Endothelial cell of umbilical vein (primary cell): ENCODE measurements at regions not wholly inside any gene's neighbourhood (a gene's known extent, or its start where the extent isn't known, plus 50 kb on each side); places are given as distances from the start of the nearest gene placed in this dataset.

ENCODE experiments used
- BruUV-seq: library from RNA; stranded (reverse); fragments of 400-500 nt; replicated peaks from 2 replicates; lab custom pipeline; 2021; lab: Mats Ljungman, UMichigan
- CTCF ChIA-PET: fragments of 300-600, 350-600 bp; sonication (Branson Sonifier 250); formaldehyde crosslinking; loops from one replicate; lab custom pipeline; 2021; ENCODE audit warnings: antibody characterized with exemption, inconsistent platforms; lab: Charles Lee
- POLR2A ChIA-PET: fragments of 300-600, 350-600 bp; sonication (Branson Sonifier 250); formaldehyde crosslinking; loops from one replicate; lab custom pipeline; 2021; ENCODE audit warnings: antibody characterized with exemption, inconsistent platforms; lab: Charles Lee
- DNase-seq: peaks from one replicate; pipeline ENCODE4 v3.0.0-alpha.2; 2011; ENCODE audit warnings: low read depth, low spot score
- FAIRE-seq: peaks from 2 replicates; lab custom pipeline; 2011; peaks lifted over from hg19 to GRCh38; lab: Jason Lieb, UNC
- H2AFZ ChIP-seq: 2 replicates; pipeline ENCODE4 v1.6.0; 2012; ENCODE audit warnings: low read depth, low read length, control low read depth, inconsistent platforms
- H3K27ac ChIP-seq: 2 replicates; pipeline ENCODE4 v1.5.1; 2011; ENCODE audit warnings: low read depth, mild to moderate bottlenecking, control low read depth, low read length, moderate library complexity; ENCODE audit not compliant: insufficient read depth
- H3K27me3 ChIP-seq, 2 experiments: 2 replicates each; pipeline versions ENCODE4 v1.6.0 to v1.6.1; 2011; ENCODE audit warnings: low read length in 2 of 2, mixed read lengths in 1 of 2; ENCODE audit not compliant: control insufficient read depth in 2 of 2, insufficient read depth in 2 of 2
- H3K36me3 ChIP-seq, 2 experiments: 2 replicates in 1 of 2; 3 replicates in 1 of 2; pipeline ENCODE4 v1.5.1; 2011; ENCODE audit warnings: low read length in 2 of 2, mild to moderate bottlenecking in 1 of 2, moderate library complexity in 1 of 2; ENCODE audit not compliant: control insufficient read depth in 2 of 2, insufficient read depth in 2 of 2; ENCODE audit errors: extremely low read depth in 1 of 2
- H3K4me1 ChIP-seq: 3 replicates; pipeline ENCODE4 v1.5.1; 2011; ENCODE audit warnings: mild to moderate bottlenecking, low read length; ENCODE audit not compliant: control insufficient read depth, insufficient read depth; ENCODE audit errors: extremely low read depth
- H3K4me2 ChIP-seq: 2 replicates; pipeline ENCODE4 v1.6.1; 2011; ENCODE audit warnings: low read length, control low read depth, mixed read lengths; ENCODE audit not compliant: insufficient read depth
- H3K4me3 ChIP-seq, 3 experiments: fragments of 200-600 bp in 1 of 3; sonication (generic), shearing (Covaris generic) in 1 of 3; replicated peaks in 1 of 3; 2 replicates each; pipeline ENCODE4 v1.5.1; 2011 to 2016; ENCODE audit warnings: control low read depth in 3 of 3, low read length in 3 of 3, mild to moderate bottlenecking in 2 of 3, inconsistent platforms in 1 of 3, low read depth in 1 of 3, moderate library complexity in 1 of 3; ENCODE audit not compliant: insufficient read depth in 1 of 3
- H3K79me2 ChIP-seq: 2 replicates; pipeline ENCODE4 v1.6.0; 2012; ENCODE audit warnings: low read length, inconsistent platforms; ENCODE audit not compliant: control insufficient read depth, insufficient read depth
- H3K9ac ChIP-seq: replicated peaks from 2 replicates; pipeline ENCODE3; 2011; ENCODE audit warnings: low read length, control low read depth; ENCODE audit not compliant: insufficient read depth; ENCODE audit errors: extremely low read depth
- H3K9me1 ChIP-seq: replicated peaks from 3 replicates; pipeline ENCODE4 v1.6.0; 2011; ENCODE audit warnings: mild to moderate bottlenecking, low read length; ENCODE audit not compliant: control insufficient read depth, insufficient read depth; ENCODE audit errors: extremely low read depth
- H3K9me3 ChIP-seq: replicated peaks from 2 replicates; pipeline ENCODE4 v1.5.1; 2012; ENCODE audit warnings: low read length, inconsistent platforms; ENCODE audit not compliant: control insufficient read depth, insufficient read depth
- H4K20me1 ChIP-seq: replicated peaks from 2 replicates; pipeline ENCODE3; 2011; ENCODE audit warnings: mild to moderate bottlenecking, low read length; ENCODE audit not compliant: control insufficient read depth, insufficient read depth; ENCODE audit errors: extremely low read depth
- CTCF ChIP-seq, 2 donors: IDR thresholded peaks; 1 replicate in 1 of 2; 2 replicates in 1 of 2; pipeline ENCODE4 v1.5.1; 2011; ENCODE audit warnings: low read length in 2 of 2, mild to moderate bottlenecking in 2 of 2, moderate library complexity in 2 of 2, control low read depth in 1 of 2, inconsistent platforms in 1 of 2, low read depth in 1 of 2; ENCODE audit not compliant: insufficient read depth in 1 of 2; ENCODE audit errors: extremely low read depth in 1 of 2
- EZH2 ChIP-seq: IDR thresholded peaks from 2 replicates; pipeline ENCODE4 v1.6.1; 2012; ENCODE audit warnings: borderline replicate concordance, low read depth, mild to moderate bottlenecking, moderate library complexity, low read length, inconsistent platforms; ENCODE audit not compliant: severe bottlenecking
- FOS ChIP-seq: IDR thresholded peaks from 2 replicates; pipeline ENCODE4 v1.6.1; 2011; ENCODE audit warnings: mild to moderate bottlenecking, low read length, moderate library complexity, borderline replicate concordance; ENCODE audit not compliant: insufficient read depth
- GATA2 ChIP-seq: IDR thresholded peaks from 2 replicates; pipeline ENCODE4 v1.7.0; 2011; ENCODE audit warnings: low read depth, mild to moderate bottlenecking, moderate library complexity, mixed read lengths, low read length; ENCODE audit not compliant: insufficient read length, insufficient read depth
- JUN ChIP-seq: IDR thresholded peaks from 2 replicates; pipeline ENCODE4 v1.6.1; 2011; ENCODE audit warnings: borderline replicate concordance, low read depth; ENCODE audit not compliant: insufficient read length, insufficient read depth
- MAX ChIP-seq: IDR thresholded peaks from 2 replicates; pipeline ENCODE4 v1.6.1; 2011; ENCODE audit not compliant: insufficient read depth, insufficient read length
- MYC ChIP-seq: IDR thresholded peaks from one replicate; pipeline ENCODE4 v1.6.1; 2011; ENCODE audit warnings: mild to moderate bottlenecking, low read depth, low read length
- POLR2A ChIP-seq: IDR thresholded peaks from 2 replicates; pipeline ENCODE4 v1.6.1; 2012; ENCODE audit warnings: low read depth, mild to moderate bottlenecking, control low read depth, low read length
- POLR2AphosphoS5 ChIP-seq: IDR thresholded peaks from 2 replicates; pipeline ENCODE4 v1.6.1; 2012; ENCODE audit warnings: low read depth, mild to moderate bottlenecking, control low read depth, low read length, moderate library complexity; ENCODE audit not compliant: insufficient read depth
- dilution Hi-C: fragments of 300-500 bp; cut with MboI; formaldehyde crosslinking; loops from one replicate; pipeline ENCODE4 v1.15.0; 2019; ENCODE audit warnings: low sequenced_read_pairs; ENCODE audit not compliant: extremely low pct_ligation_motif_present
- intact Hi-C: fragments of 100-400 bp; cut with micrococcal nuclease; formaldehyde crosslinking; loops from one replicate; pipeline ENCODE4 v1.10.0; 2022

- H3K27ac ChIP-seq, result no peak overlapping the region
- no peaks in the 10 kb centered on the region for H3K36me3 ChIP-seq
- H2AFZ ChIP-seq, result no peak overlapping the region
- no peak overlapping the region for H3K4me2 ChIP-seq
- dilution Hi-C loops, result no loop called here
- H3K27me3 ChIP-seq, result no peaks in the 10 kb centered on the region
- FAIRE-seq (no peak), DNase-seq (no peak)
- no peaks in the 10 kb centered on the region for H3K79me2 ChIP-seq
- no TSS peak for BruUV-seq
- no peak overlapping the region for H3K4me3 ChIP-seq
- no peaks in the 10 kb centered on the region for H3K9me1 ChIP-seq
- POLR2A ChIA-PET, result no interaction called here
- intact Hi-C loops, result no loop called here
- H3K9ac ChIP-seq, result no peak overlapping the region
- no peak for TF ChIP-seq POLR2AphosphoS5
- no peak for TF ChIP-seq EZH2
- TF ChIP-seq CTCF (IDR thresholded peaks at IDR 0.05; ENCODE audit: extremely low read depth in 1 of 2, insufficient read depth in 1 of 2, low read depth in 1 of 2, low read length in 2 of 2), result no peak
- TF ChIP-seq POLR2A, result no peak
- TF ChIP-seq JUN, result no peak
- no peaks in the 10 kb centered on the region for H4K20me1 ChIP-seq
- H3K9me3 ChIP-seq, result peaks cover 8% of the 10 kb centered on the region
- H3K4me1 ChIP-seq, result no peaks in the 10 kb centered on the region
- CTCF ChIA-PET, result no interaction called here
These were observed 589.6 kb downstream of the NPHP4 start for GRCh38 chr1:5402618-5403017.

GRCh38 chr1:5399771-5400170, 592.5 kb downstream of the NPHP4 start:
- dilution Hi-C loops (no loop called here), intact Hi-C loops (no loop called here)
- no peaks in the 10 kb centered on the region for H4K20me1 ChIP-seq
- no peaks in the 10 kb centered on the region for H3K36me3 ChIP-seq
- H2AFZ ChIP-seq, result no peak overlapping the region
- no peak overlapping the region for H3K27ac ChIP-seq
- no peaks in the 10 kb centered on the region for H3K9me1 ChIP-seq
- POLR2A ChIA-PET, result no interaction called here
- TF ChIP-seq GATA2 (no peak), CTCF (IDR thresholded peaks at IDR 0.05; ENCODE audit: extremely low read depth in 1 of 2, insufficient read depth in 1 of 2, low read depth in 1 of 2, low read length in 2 of 2) (no peak), FOS (no peak), MYC (no peak), POLR2A (no peak), MAX (no peak), JUN (no peak), EZH2 (no peak), POLR2AphosphoS5 (no peak)
- peaks cover 5% of the 10 kb centered on the region for H3K9me3 ChIP-seq
- H3K4me1 ChIP-seq, result no peaks in the 10 kb centered on the region
- DNase-seq (no peak), FAIRE-seq (no peak)
- H3K79me2 ChIP-seq, result no peaks in the 10 kb centered on the region
- no peaks in the 10 kb centered on the region for H3K27me3 ChIP-seq
- CTCF ChIA-PET, result no interaction called here
- no peak overlapping the region for H3K4me3 ChIP-seq
- no peak overlapping the region for H3K9ac ChIP-seq
- no peak overlapping the region for H3K4me2 ChIP-seq
- BruUV-seq, result no TSS peak
